ENCODE measurements at regions not wholly inside any gene's neighbourhood (a gene's known extent, or its start where the extent isn't known, plus 50 kb on each side); places are given as distances from the start of the nearest gene placed in this dataset.

GRCh38 chr10:31749981-31750840, 178.4 kb downstream of the ARHGAP12 start:
- no peak for TF ChIP-seq CTCF (IDR thresholded peaks at IDR 0.05)
- no peak for TF ChIP-seq POLR2A (IDR thresholded peaks at IDR 0.05)
